NCI-H446 treated with DMSO at 0.1 percent for 48 hours (cell line): ENCODE measurements at regions not wholly inside any gene's neighbourhood (a gene's known extent, or its start where the extent isn't known, plus 50 kb on each side); places are given as distances from the start of the nearest gene placed in this dataset.
"Not testable (repeated sequence)": the region's sequence is repeated elsewhere in the genome, so short reads cannot be mapped to it uniquely, and the experiment has no call there.

ENCODE experiments used
- DNase-seq: peaks from one replicate; lab custom pipeline; 2025; lab: John Stamatoyannopoulos, UW

- DNase-seq: no peak
These were observed 446.4 kb upstream of the CCNG1 start for GRCh38 chr5:162990856-162991497.

- DNase-seq: no peak
These were observed 441.8 kb upstream of the CCNG1 start for GRCh38 chr5:162995568-162995967.

GRCh38 chr5:162996053-162996452 is 441.3 kb upstream of the CCNG1 start:
- DNase-seq: no peak

- no peak for DNase-seq
These were observed 431.4 kb upstream of the CCNG1 start for GRCh38 chr5:163005949-163006348.

GRCh38 chr5:163022582-163023128 is 414.7 kb upstream of the CCNG1 start:
- DNase-seq: no peak

GRCh38 chr5:163023846-163024245 is 413.5 kb upstream of the CCNG1 start:
- no peak for DNase-seq

GRCh38 chr5:163024936-163025335 is 412.5 kb upstream of the CCNG1 start:
- no peak for DNase-seq

GRCh38 chr5:163033656-163034055 is 403.7 kb upstream of the CCNG1 start:
- DNase-seq: no peak

- no peak for DNase-seq
These were observed 396.1 kb upstream of the CCNG1 start for GRCh38 chr5:163041254-163041653.

GRCh38 chr5:163079618-163080017 is 357.8 kb upstream of the CCNG1 start:
- no peak for DNase-seq

GRCh38 chr5:163089230-163089629 is 348.2 kb upstream of the CCNG1 start:
- DNase-seq: peak; percentile 86

GRCh38 chr5:163089926-163090325 is 347.5 kb upstream of the CCNG1 start:
- peak; percentile 80 for DNase-seq

- DNase-seq: no peak
These were observed 342.8 kb upstream of the CCNG1 start for GRCh38 chr5:163094492-163095180.

- no peak for DNase-seq
These were observed 332.9 kb upstream of the CCNG1 start for GRCh38 chr5:163104464-163104863.

GRCh38 chr5:163105456-163105855 is 331.9 kb upstream of the CCNG1 start:
- DNase-seq: no peak

GRCh38 chr5:163106098-163106497 is 331.3 kb upstream of the CCNG1 start:
- no peak for DNase-seq

- DNase-seq: no peak
These were observed 329.0 kb upstream of the CCNG1 start for GRCh38 chr5:163108351-163108750.

GRCh38 chr5:163115011-163115410 is 322.4 kb upstream of the CCNG1 start:
- no peak for DNase-seq

- not testable (repeated sequence) for DNase-seq
These were observed 320.8 kb upstream of the CCNG1 start for GRCh38 chr5:163116618-163117017.

- DNase-seq: no peak
These were observed 303.3 kb upstream of the CCNG1 start for GRCh38 chr5:163134061-163134460.

- DNase-seq: no peak
These were observed 301.5 kb upstream of the CCNG1 start for GRCh38 chr5:163135849-163136248.

GRCh38 chr5:163161512-163161911 is 275.9 kb upstream of the CCNG1 start:
- no peak for DNase-seq

- no peak for DNase-seq
These were observed 274.8 kb upstream of the CCNG1 start for GRCh38 chr5:163162645-163163044.

GRCh38 chr5:163163858-163164257 is 273.5 kb upstream of the CCNG1 start:
- peak; percentile 57 for DNase-seq
